Endothelial cell of umbilical vein (primary cell): ENCODE measurements at regions not wholly inside any gene's neighbourhood (a gene's known extent, or its start where the extent isn't known, plus 50 kb on each side); places are given as distances from the start of the nearest gene placed in this dataset.
"Not testable (repeated sequence)": the region's sequence is repeated elsewhere in the genome, so short reads cannot be mapped to it uniquely, and the experiment has no call there.

Source experiments
- EZH2 ChIP-seq: IDR thresholded peaks from 2 replicates; pipeline ENCODE4 v1.6.1; 2012; ENCODE audit warnings: borderline replicate concordance, low read depth, mild to moderate bottlenecking, moderate library complexity, low read length, inconsistent platforms; ENCODE audit not compliant: severe bottlenecking
- FOS ChIP-seq: IDR thresholded peaks from 2 replicates; pipeline ENCODE4 v1.6.1; 2011; ENCODE audit warnings: mild to moderate bottlenecking, low read length, moderate library complexity, borderline replicate concordance; ENCODE audit not compliant: insufficient read depth
- POLR2A ChIP-seq: IDR thresholded peaks from 2 replicates; pipeline ENCODE4 v1.6.1; 2012; ENCODE audit warnings: low read depth, mild to moderate bottlenecking, control low read depth, low read length
- TF ChIP-seq, protein P1 (sequence below), 2 donors: IDR thresholded peaks; 1 replicate in 1 of 2; 2 replicates in 1 of 2; pipeline ENCODE4 v1.5.1; 2011; ENCODE audit warnings: low read length in 2 of 2, mild to moderate bottlenecking in 2 of 2, moderate library complexity in 2 of 2, control low read depth in 1 of 2, inconsistent platforms in 1 of 2, low read depth in 1 of 2; ENCODE audit not compliant: insufficient read depth in 1 of 2; ENCODE audit errors: extremely low read depth in 1 of 2

GRCh38 chrX:92659743-92660142, 880.6 kb downstream of the PCDH11X start:
- TF ChIP-seq, protein P1, sequence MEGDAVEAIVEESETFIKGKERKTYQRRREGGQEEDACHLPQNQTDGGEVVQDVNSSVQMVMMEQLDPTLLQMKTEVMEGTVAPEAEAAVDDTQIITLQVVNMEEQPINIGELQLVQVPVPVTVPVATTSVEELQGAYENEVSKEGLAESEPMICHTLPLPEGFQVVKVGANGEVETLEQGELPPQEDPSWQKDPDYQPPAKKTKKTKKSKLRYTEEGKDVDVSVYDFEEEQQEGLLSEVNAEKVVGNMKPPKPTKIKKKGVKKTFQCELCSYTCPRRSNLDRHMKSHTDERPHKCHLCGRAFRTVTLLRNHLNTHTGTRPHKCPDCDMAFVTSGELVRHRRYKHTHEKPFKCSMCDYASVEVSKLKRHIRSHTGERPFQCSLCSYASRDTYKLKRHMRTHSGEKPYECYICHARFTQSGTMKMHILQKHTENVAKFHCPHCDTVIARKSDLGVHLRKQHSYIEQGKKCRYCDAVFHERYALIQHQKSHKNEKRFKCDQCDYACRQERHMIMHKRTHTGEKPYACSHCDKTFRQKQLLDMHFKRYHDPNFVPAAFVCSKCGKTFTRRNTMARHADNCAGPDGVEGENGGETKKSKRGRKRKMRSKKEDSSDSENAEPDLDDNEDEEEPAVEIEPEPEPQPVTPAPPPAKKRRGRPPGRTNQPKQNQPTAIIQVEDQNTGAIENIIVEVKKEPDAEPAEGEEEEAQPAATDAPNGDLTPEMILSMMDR (IDR thresholded peaks at IDR 0.05; ENCODE audit: extremely low read depth in 1 of 2, insufficient read depth in 1 of 2, low read depth in 1 of 2, low read length in 2 of 2), result not testable (repeated sequence)
- not testable (repeated sequence) for TF ChIP-seq FOS, POLR2A, EZH2
